NCI-H460 (cell line): ENCODE measurements at regions not wholly inside any gene's neighbourhood (a gene's known extent, or its start where the extent isn't known, plus 50 kb on each side); places are given as distances from the start of the nearest gene placed in this dataset.
"Not testable (repeated sequence)": the region's sequence is repeated elsewhere in the genome, so short reads cannot be mapped to it uniquely, and the experiment has no call there.

Experiments used
- DNase-seq: peaks from one replicate; pipeline ENCODE4 v3.0.0-alpha.2; 2016; ENCODE audit warnings: low read depth; ENCODE audit errors: extremely low read depth

DNA sequence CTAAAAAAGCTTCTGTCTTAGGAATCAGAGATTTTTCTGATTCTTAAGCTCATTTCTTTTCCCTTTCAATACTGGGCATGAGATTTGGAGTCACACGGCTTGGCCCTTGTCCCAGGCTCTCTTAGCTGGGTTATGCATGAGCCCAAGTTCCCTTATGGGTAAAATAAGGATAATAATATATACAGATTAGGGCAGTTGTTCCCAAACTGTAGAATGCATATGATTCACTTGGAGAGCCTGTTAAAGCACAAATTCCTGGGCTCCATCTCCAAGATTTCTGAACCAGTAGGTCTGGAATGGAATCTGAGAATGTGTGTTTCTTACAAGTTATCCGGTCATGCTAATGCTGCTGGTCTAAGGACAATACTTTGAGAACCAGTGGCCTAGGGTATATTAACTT, 154.0 kb downstream of the REEP3 start:
- DNase-seq, result no peak

DNA sequence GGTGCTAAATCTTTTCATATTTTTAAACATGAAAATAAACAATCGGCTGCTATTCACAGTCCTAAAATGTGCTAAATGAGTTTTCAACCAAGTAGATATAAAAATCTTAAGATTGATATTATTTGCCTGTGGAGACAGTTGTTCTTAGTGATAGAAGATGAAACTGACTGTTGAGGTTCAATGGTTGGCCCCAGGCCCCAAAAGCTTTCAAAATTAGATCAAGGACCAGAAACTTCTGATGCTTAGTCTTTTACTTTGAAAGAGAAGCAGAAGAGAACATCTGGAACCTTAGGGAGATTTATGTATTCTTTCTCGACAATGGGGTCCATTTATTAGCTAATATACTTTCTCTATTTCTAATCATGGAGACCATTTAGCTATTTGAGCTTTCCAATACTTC, 155.8 kb downstream of the REEP3 start:
- no peak for DNase-seq

- not testable (repeated sequence) for DNase-seq
These were observed 159.3 kb downstream of the REEP3 start for GRCh38 chr10:63680545-63680944.

DNA sequence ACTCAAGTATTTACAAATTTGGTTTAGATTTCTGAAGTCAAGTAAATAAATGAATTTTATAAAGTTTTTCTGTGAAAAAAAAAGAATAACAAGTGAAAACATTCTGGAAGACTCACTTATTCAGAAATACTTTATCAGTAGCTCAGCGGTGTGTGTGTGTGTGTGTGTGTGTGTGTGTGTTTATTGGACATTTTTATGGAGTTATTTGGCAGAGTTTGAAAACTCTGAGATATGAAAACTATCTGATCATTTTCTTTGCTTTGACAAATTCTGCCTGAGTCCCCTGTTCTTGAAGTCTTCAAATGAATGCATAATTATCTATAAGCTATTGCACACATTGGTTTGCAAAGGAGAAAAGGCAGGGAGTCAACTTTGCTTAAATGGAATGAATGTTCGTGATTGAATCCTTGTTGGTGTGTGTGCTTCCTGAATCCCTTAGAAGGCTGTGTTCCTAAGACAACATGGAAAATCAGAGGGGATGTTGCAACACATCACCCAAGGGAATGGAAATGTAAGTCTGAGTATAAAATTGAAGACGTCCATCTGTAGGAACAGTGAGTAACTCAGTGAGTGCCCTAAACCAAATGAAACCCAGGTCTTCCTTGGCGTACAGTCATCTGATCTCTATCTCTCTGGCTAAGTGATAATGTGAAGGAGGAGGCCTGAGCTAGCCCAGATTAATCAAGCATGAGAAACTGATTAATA, 160.9 kb downstream of the REEP3 start:
- DNase-seq, result no peak

DNA sequence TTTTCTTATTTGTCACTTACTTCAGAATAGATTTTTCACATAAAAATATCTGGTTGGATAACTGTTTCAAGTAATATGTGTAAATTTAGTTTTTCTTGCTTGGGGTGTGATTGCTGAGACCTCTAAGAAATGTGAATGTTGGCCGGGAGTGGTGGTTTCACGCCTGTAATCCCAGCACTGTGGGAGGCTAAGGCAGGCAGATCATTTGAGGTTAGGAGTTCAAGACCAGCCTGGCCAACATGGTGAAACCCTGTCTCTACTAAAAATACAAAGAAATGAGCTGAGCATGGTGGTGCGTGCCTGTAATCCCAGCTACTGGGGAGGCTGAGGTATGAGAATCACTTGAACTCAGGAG, 161.5 kb downstream of the REEP3 start:
- DNase-seq, result not testable (repeated sequence)

DNA sequence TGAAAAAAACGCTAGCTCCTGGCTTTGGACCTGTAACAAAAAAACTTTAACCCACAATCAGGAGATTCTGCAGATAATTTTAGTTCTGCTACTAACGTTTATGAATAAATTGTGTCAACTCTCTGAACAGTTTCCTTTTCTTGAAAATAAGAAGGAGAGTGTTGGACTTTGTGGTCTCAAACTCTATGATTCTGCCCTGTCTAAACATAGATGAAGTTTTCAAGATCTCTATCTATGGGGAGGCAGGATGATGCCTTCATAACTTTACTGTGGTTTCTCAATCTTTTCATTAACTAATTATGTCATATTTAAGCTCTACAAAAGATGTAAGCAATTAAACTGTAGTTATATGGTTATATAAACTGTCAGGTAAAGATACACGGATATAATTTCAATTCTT, 162.0 kb downstream of the REEP3 start:
- no peak for DNase-seq

GRCh38 chr10:63683686-63684085, 162.5 kb downstream of the REEP3 start:
- no peak for DNase-seq

DNA sequence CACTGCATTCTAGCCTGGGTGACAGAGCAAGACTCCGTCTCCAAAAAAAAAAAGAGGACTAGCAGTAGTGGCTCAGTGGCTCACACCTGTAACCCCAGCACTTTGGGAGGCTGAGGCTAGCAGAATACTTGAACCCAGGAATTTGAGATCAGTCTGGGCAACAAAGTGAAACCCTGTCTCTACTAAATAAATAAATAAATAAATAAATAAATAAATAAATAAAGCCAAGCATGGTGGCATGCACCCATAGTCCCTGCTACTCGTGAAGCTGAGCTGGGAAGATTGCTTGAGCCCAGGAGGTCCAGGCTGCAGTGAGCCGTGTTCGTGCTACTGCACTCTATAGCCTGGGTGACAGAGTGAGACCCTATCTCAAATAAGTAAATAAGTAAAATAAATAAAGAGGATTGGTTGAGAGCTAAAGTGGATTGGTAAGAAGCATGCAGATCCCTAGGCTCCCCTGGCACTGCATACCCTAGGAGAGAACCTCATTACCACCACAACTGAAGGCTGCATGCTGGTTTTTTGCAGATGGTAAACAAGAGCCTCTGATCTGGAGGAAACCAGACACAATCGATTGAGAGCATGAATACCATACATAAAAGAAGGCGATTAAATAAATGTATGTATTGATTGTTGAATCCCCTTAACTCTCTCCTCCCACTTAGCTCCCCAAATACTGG, 163.2 kb downstream of the REEP3 start:
- no peak for DNase-seq

GRCh38 chr10:63689768-63690167, 168.6 kb downstream of the REEP3 start:
- no peak for DNase-seq

DNA sequence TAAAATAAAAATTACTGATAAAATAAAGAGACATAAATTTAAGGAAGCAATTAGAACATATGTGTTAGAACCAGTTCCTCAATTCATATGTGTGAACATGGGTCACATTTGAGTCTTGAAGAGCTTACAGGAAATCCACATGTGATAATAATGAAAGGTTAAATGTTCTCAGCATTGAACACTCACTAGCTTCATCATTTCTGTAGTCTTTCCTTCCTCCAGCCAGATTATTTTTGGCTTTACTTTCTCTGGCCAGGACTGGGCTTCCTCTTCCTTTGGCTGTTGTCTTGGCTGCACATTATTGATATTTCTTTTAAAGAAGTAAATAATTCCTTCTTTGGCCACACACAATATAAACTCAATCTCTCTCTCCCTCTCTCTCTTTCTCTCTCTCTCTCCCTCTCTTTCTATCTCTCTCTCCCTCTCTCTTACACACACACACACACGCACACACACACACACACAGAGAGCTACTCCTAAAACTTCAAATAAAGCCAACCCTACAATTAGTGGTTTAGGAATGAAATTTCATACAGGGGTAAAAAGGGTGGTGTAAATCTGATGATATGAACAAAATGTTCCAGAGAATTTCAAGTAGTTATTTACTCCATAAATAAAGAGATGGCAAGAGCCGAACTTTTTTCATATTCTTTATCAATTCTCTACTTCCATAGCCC, 171.2 kb downstream of the REEP3 start:
- no peak for DNase-seq

DNA sequence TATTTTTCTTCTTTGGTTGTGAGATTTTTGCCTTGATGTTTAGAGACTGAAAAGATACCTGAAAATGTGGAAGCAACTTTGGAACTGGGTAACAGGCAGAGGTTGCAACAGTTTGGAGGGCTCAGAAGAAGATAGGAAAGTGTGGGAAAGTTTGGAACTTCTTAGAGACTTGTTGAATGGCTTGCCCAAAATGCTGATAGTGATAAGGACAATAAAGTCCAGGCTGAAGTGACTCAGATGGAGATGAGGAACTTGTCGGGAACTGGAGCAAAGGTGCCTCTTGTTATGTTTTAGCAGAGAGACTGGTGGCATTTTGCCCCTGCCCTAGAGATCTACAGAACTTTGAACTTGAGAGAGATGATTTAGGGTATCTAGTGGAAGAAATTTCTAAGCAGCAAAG, 171.8 kb downstream of the REEP3 start:
- DNase-seq, result not testable (repeated sequence)

- no peak for DNase-seq
These were observed 175.0 kb downstream of the REEP3 start for GRCh38 chr10:63696205-63696604.

GRCh38 chr10:63697956-63698786, 177.0 kb downstream of the REEP3 start:
- no peak for DNase-seq

DNA sequence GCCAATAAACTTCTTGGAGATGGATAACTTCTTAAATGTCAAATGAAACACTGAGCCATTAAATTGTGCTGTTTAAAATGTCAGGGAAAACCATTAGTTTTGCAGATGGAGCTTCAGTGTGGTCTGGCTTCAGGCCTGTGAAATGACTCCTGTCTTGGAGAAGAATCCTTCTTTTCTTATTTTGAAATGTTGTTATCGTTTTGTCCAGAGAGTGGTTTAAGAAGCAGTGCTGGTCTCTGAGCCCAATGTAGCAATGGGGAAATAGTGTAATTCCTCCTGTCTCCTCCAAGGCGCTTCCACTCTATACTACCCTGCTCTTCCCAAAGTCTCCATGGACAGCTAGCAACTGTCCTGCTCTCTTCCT, 177.6 kb downstream of the REEP3 start:
- no peak for DNase-seq

DNA sequence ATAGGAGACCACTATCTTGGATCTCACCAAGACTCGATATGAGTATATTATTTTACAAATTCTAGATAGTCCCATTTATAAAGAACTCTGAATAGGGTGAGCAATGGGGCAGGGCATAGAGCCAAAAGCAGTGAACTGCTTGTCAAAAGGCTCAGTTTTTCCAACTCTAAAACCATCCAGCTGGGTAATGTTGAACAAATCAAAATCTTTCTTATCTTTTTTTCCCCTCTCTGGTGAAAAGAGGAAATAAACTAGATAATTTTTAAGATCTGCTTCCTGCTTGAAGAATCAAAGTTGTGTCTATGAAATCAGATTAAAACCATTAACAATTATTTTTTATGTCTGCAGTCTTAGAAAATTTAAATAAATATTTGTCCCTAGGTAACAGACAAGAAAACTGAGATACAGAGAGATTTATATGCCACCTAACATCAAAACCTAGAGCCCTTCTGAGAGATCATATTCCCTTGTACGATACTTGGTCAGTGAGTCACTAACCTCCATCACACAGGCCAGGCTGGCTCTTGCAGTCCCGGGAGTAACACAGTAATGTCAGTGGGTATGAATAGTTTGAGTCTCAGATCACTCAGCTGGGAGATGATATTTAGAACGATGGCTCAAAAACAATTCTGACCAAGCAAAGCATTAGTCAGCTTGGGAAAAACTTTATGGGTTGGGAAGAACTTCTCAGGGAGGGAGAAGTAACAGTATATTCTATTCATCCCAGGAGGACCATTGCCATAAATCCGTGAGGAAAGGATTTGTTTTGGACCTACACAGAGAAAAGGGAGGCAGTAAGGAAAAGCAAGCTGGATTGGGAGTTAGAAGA, 178.8 kb downstream of the REEP3 start:
- DNase-seq, result peak; percentile 91

GRCh38 chr10:63700631-63701156, 179.5 kb downstream of the REEP3 start:
- DNase-seq, result no peak

- DNase-seq, result no peak
These were observed 180.9 kb downstream of the REEP3 start for GRCh38 chr10:63702092-63702491.

DNA sequence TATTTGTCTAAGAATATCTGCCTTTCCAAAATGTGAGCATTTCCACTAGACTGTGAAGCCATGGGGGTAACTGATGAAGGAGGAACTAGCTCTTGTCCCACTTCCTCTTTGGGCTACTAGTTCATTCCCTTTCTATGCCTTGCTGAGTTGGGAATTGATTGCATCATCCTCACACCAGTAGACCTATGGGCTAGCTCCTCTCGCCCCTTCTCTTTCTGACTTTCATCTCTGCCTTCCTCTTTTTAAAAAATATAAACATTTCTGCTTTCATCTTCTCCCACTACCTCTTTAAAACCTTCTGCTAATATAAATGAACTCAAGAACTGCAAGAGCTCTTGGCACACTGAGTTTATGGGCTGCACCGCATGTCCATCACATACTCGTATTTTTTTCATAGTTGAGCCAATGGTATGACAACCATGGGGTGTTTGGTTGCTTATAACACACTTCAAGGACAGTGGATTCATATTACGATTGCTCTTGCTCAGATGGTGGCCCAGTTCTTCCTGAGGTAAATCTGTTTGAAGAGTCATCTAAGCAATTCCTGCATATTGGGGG, 182.0 kb downstream of the REEP3 start:
- peak; percentile 48 for DNase-seq

DNA sequence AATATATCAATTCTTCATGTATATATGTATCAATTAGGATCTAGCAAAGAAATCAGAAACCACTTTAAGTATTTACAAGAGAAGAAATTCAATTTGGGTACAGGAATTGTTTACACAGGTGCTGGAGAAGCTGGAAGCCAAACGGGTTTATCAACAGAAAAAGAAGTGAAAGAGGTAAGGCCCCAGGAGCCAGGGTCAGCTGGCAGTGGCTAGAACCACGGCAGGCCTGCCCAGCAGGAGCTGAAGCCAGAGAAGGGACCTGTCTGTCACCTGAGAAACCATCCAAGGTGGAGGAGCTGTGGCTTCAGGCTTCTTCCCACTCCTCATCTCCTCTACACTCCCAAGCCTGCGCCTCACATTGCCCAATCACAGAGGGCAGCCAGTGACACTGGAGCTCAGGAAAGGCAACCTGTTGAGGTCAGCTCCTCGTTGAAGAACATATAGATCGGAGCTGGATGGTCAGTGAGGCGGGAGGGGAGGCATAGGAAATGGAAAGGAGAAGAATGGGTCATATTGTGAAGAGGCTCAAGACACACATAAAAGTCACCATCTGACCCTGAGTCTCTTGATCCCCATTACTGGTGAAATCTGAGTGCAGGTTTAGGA, 182.6 kb downstream of the REEP3 start:
- no peak for DNase-seq
